Stimulated activated CD4-positive, alpha-beta T cell treated with anti-CD3 and anti-CD28 coated beads, Interleukin-15, amount 100 ng/mL, for 48 hours (primary cell): ENCODE measurements at regions not wholly inside any gene's neighbourhood (a gene's known extent, or its start where the extent isn't known, plus 50 kb on each side); places are given as distances from the start of the nearest gene placed in this dataset.

Source experiments
- DNase-seq, 2 donors: peaks; one replicate each; pipeline ENCODE4 v3.0.0-alpha.2; 2020; ENCODE audit warnings: low read depth in 2 of 2

DNA sequence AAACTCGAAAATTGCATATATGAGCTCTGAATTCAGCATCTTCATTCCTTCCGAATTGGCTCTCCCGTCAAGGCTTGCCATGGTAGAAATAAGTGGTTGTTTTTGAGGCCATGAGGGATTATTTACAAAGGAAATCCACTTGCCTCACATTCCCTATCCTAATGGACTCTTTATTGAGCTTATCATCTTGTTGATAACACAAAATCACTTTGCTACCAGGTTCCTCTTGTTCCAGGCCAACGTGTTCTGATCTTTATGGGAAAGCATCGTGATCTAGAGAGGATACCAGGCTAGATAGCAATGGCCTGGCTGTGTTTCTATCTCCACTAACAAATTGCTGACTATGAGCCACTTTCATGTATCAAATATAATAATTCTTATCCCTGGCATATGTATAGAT is 811.7 kb downstream of the TLR4 start:
- DNase-seq, result no peak

DNA sequence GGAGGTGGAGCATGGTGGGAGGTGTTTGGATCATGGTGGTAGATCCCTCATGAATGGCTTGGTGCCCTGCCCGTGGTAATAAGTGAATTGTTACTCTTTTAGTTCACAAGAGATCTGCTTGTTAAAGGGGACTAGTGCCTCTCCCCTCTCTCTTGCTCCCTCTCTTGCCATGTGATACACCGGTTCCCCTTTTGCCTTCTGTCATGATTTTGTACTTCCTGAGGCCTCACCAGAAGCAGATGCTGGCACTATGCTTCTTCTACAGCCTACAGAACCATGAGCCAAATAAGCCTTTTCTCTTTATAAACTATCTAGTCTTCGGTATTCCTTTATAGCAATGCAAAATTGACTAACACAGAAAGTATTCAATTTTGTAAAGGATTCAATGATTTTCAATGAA is 817.1 kb downstream of the TLR4 start:
- DNase-seq, result no peak

DNA sequence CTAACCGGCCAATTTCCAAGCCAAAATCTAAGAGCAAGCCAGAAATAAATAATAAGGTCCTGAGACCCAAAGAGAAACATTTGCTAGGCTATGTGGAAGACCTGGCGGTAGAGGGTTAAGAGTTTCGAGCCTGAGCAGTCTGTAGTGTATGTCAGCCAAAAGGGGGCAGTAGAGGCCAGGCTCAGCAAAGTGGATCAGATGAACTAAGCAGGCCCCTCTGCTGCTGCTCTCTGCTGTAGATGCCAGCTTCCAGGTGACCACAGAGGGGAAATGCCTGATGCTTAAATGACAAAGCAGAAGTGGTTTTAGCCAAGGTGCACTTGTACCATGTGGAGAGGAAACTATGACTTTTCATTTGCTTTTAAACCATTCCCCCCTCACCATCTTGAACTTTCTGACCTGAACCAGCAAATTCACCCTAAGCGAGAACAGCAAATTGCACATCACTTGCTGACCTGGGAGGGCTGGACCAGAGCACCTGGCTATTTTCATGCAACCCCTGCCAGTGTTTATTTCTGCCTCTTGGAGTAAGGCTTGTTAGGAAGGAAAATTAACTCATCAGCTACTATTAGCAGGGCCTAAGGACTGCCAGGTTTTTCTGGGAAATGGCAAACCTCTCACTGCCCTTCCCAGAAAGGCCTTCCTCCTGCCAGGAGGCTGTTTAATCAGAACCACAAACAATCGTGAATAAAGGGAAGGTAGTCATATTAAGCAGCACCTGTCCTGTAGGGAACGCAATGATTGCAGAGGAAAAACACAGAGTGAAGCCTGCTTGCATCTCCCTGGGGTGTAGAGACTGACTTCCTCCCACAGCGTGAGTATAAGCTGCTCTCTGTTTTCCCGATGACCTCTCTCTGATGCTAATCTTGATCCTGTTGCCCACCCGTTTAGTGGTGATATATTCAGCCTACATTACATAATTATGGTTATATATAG is 818.2 kb downstream of the TLR4 start:
- no peak for DNase-seq

DNA sequence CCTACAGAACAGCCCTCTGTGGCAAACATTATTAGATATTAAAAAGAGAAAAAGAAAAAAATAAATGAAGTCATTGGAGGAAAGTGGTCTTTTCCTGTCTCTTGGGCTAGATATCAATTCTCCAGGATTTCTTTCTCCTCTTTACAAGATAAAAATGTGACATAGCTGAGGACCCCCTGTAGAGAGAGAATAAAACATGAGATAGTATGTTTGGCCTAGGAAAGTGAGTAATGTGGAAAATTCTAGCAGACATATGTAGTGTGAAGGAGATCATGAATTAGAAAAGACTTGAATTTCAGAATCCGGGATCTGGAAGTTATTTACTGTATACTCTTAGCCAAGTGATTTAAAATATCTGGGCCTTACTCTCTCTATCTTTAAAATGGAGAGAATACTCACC is 823.1 kb downstream of the TLR4 start:
- DNase-seq, result no peak

DNA sequence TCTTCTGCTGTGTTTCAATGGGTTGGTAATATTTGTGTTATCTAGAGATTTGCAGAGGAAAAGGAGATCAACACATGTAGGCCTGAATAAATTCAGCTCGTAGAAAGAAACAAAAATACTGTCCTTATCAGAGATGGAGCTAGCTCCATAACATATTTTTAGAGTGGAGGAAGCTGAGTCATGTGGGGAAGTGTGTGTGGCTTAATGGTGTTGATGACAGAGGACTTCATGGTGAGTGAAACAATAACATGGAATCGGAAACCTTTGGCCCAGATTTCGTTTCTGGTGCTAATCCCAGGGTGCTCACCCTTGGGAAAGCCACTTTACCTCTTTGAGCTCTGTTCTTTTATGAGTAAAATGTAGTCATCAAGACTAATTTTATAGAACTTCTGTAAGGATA is 825.0 kb downstream of the TLR4 start:
- DNase-seq, result no peak

DNA sequence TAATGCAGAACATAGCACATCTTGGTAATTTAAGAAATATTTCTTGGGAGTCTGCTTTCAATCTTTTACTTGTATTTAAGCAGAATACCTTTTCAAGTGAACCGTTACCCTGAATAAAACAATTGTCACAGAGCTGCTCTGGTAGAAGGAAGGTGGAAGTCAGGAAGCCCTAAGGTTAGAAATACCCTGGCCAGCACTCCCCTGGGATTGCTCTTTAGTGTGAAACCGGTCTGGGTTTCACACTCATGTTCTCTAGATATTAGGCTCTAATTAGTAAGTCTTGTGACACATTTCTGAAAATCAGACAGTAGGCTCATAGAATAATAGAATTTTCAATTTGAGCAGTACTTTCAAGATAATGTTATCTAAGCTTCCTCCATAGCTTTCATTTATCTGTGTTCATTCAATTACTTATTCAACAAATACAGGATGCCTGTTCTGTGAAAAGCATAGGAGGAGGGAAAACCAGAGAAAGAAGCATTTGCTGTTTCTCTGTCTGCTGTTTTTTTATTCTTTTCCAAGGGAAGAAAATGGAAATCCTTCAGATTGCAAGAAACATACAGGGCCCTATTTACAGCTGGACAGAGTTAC is 825.5 kb downstream of the TLR4 start:
- DNase-seq, result no peak

DNA sequence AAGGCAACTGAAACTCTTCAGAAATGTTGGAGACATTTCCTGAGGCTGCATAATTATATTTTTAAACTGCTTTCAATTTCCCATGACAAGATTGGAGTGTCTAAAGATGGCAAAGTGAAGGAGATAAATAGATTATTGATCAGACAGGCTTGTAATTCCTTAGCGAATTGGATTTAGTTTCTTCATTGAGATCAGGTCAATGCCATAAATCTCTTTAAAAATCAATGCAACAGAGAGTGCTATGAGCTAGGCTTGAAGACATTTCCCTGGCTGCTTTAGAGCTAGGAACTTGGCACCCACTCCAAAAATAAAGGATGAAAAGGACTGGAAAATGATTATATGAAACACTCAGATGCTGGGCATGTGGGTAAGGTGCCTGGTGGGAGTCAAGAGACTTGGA is 828.4 kb downstream of the TLR4 start:
- DNase-seq, result no peak

DNA sequence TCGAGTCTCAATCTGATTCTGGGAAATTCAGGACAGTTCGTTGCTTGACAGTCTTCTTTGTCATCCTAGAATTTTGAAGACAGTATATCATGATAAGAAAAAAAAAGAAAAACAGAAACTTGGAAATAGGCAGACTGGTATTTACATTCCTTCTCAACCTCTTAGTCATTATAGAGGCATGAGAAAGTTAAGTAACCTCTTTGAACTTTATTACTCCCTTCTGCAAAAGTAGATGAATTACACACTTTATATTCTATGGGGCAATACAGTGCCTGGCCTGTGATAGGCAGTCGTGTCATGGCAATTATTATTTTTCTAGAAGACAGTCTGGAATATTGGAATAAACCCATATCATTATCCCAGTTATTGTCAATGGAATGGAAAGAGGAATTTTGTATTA is 828.9 kb downstream of the TLR4 start:
- no peak for DNase-seq

DNA sequence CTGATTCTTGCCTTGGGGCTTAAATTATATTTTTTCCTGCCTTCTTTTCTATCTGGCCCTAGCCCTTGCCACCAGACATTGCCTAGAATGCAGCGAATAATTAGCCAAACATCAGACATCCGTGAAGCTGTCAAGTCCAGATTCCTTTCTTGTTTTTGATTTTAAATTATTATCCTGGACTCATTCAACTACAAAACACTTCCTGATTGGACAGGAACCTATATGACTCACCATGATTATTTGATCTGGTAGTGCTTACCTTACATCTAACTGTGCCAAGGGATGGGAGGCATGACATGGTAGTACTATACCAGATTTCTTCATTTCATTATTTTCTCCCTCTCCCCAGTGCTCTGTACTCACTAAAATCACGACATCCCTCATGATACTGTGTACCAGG is 829.6 kb downstream of the TLR4 start:
- DNase-seq, result no peak

DNA sequence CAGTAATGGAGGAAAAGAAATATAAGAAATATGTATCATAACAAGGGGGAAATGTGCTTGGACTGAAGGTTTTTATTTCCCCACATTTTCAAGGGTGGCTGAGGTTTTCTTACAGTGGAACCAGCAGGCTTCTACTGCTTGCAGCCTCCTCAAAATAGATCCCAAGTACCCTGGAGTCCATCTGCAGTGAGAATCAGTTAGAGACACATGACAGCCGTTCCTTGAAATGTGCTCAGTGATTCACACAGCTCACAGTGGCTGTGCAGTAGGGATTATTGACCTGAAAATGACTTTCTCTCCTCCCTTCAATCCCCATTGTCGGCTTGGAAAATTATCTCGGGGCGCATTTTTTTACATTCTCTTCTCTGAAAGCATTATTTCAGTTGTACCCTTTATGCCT is 832.0 kb downstream of the TLR4 start:
- no peak for DNase-seq

DNA sequence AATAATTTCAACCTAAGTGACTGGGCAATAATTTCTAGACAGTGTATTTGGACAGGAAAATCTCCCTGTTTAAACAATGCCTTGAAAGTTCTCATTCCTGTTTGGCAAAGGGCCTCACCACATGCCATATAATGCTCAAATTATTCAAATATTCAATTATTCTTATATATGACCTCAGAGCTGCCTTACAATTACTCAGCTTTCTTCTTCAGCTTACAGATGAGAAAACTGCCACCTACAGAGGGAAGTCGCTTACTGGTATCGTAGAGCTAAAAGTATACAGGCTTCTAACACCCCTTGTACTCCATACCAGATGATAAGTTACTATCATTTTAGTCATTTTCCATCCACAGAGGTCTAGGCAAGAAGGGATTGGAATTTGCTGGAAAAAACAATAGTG is 830.3 kb downstream of the BRINP1 start:
- no peak for DNase-seq

DNA sequence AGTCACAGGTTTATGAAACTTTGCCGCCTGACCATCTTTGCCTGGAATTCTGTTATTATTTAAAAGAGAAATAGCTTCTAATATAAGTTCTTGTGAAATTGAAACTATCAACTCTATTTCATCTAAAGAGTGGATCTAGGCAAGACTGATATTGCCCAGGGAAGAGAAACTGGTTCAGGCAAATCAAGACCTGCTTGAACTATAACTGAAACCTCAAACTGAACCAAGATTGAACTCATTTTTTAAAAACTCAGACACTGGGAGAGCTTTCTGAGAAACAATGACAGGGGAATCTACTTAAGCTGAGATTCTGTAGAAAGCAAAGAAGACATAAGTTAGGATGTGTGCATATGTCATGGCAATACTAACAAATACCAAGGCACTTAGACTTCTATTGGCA is 815.8 kb downstream of the BRINP1 start:
- no peak for DNase-seq

DNA sequence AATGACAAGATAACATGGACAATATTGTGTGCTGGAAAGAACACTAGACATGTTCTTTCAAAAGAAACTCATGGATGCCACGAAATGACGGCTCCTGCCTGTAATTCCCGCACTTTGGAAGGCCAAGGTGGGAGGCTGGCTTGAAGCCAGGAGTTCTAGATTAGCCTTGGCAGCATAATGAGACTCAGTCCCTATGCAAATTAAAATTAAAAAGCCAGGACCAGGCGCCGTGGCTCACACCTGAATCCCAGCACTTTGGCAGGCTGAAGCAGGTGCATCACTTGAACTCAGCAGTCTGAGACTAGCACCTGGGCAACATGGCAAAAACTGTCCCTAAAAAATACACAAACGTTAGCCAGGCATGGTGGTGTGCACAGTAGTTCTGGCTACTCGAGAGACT is 814.2 kb downstream of the BRINP1 start:
- DNase-seq, result no peak

DNA sequence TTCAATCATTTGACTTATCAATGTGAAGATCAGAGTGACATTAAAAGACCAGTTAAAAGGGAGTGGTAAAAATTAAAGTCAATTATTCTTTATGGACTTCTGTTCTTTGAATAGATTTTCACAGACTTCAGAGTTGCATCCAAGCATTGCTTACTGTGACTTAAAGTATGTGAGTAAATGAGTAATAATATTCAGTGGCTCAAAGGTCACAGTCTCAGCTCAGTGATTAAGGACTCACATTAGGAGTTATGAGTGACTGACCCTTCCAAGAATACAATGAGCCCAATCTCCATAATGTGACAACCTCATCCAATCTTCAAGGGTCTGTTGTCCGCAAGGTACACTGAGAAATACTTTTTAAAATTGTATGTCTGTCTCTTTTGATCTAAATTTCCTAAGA is 811.2 kb downstream of the BRINP1 start:
- no peak for DNase-seq

DNA sequence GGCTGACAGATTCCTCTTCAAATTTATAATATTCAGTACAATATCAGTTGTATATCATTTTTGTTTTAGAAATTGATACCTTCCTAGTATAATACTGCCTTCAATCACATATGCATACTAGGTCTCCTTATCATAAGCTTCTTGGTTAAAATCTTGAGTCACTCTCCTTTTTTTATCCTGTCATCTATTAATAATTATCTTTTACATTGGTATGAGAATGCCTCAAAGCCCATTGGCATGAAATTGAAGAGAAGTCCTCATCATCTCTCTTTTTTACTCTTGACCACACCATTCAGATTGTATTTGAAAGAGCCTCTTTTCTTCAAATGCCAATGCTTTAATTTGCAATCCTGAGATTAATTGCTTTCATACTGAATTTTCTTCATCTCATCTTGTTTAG is 810.3 kb downstream of the BRINP1 start:
- DNase-seq, result no peak

DNA sequence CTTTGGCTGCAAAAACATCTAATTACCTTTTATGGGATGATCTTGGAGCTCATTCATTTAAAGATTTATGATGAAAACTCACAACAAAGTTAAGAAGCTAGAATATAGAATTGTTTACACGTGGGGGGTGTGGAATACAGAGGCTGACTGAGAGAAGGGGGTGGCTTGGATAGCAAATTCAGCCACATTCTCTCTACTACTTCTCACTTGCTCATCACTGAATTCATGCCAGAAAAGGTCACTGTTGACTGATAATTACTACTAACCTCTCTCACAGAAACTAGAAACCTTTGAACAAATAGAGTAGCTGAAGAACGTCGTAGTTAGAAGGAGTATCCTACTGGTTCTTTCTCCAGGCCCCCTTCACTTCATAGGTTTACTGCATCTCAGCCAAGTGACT is 808.2 kb downstream of the BRINP1 start:
- no peak for DNase-seq

DNA sequence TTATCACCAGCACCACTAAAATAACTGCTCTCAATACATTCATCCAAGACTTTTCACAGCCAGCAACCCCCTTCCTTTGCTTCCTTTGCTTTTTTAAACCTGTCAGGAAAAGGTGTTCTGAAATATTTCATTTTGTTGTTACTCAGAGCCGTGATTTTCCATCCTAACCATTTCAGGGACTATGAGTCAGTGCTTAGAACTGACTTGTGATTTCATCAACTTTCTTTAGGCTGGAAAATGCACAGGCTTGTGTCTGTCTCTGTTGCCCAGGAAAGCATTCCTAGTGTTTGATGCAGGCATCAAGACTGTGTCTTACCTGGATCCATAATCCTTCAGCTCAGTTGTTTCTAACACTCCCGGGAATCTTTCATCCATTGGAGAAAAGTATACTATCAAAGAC is 805.6 kb downstream of the BRINP1 start:
- DNase-seq, result no peak

DNA sequence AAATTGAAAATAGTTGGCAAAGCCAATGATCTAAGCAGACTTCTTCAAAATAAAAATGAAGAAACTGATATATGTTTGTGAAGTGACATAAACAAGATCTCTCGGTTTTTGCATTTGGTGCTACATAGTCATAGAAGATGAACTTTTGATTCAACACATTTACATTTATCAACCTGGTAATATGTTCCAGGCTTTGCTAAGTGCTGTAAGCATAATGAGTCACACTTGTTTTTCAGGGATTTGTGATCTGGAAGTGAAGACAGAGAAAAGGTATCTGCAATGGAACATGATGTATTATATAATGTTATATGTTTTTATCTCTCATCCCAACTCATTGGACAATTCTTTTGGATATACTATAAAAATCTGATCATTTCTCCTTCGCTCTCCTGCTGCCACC is 801.4 kb downstream of the BRINP1 start:
- DNase-seq, result no peak

DNA sequence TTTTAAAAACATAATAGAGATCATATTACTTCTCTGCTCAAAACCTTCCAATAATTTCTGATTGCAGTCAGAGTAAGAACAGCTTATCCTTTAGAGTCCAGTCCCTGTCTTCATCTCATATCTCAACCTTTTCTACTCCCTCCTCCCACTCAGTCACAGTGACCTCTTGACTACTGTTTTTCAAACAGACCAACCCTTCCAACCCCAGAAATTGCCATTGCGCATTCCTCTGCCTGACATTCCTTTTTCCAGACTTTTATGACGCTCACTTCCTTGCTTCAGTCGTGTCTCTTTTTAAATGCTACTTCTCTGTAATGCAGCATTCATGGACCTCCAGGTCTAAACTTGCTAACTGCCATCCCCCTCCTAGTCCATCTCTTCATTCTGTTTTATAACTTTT is 800.5 kb downstream of the BRINP1 start:
- DNase-seq, result no peak

DNA sequence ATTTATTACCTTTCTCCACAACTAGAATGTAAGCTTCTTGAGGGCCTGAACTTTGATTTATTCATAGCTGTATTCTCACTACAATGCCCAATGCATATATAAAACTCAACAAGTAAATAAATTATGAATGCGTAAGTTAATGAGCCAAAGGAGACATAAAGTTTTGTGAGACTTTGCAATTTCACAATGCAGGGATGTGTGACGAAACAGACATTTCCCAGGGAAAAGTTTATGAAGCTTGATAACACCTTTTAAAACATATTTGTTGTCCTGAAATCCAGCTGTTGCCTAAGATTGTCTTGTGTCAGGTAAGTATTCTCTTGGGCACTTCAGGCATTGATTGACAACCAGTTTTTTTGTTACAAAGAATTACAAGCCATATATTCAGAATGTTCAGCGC is 800.1 kb downstream of the BRINP1 start:
- no peak for DNase-seq

DNA sequence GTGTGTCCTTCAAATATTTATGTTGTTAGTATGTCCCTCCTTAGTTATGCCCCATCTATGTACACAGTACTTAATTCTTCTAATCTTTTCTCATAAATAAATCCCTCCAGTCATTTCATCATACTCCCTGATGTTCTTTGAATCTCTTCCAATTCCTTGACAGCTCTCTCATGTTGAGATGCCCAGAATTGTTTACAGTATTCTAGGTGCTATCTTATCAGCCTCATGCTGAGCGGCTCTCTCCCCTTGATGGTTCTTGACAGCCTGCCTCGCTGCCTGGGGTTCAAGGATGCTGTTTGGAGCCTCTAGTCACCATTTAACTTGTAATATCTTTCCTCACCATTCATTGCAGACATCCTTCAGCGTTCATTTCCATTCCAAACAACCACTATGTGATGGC is 799.2 kb downstream of the BRINP1 start:
- no peak for DNase-seq

DNA sequence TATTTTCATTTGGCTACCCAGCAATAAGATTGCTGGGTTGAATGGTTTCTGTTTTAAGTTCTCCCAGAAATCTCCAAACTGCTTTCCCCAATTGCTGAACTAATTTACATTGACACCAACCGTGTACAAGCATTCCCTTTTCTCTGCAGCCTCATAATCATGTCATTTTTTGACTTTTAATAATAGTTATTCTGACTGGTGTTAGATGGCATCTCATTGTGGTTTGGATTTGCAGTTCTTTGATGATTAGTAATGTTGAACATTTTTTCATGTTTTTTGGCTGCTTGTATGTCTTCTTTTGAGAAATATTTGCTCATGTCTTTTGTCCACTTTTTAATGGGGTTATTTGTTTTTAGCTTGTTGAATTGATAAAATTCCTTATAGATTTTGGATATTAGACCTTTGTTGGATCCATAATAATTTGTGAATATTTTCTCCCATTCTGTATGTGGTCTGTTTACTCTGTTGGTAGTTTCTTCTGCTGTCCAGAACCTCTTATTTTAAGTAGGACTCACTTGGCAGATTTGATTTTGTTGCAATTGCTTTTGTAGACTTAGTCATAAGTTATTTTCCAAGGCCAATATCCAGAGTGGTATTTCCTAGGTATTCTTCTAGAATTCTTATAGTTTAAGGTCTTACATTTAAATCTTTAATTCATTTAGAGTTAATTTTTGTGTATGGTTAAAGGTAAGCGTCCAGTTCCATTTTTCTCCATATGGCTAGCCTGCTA is 793.7 kb downstream of the BRINP1 start:
- no peak for DNase-seq

DNA sequence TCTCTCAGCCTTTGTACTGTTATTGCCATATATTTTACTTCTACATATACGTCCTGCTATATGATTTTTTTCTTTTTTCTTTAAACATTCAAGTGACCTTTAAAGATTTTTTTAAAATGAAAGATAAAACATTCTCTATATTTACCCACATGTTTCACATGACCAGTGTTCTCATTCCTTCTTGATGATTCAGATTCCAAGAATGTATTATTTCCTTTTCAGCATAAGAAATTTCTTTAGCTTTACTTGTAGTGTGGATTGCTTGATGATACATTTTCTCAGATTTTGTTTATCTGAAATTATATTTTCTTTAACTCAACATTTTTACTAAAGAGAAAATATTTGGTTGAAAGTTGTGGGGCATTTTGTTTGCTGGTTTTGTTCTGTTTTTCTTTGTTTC is 792.1 kb downstream of the BRINP1 start:
- no peak for DNase-seq
